ENCODE measurements at regions not wholly inside any gene's neighbourhood (a gene's known extent, or its start where the extent isn't known, plus 50 kb on each side); places are given as distances from the start of the nearest gene placed in this dataset.
A peak's percentile ranks its signal among the peaks of the same experiment; 100 is the strongest.

- DNase-seq (ENCODE audit: low spot score): no peak
- in situ Hi-C loops (cut with HindIII; ENCODE audit: low sequenced_read_pairs): no loop called here
These were observed 206.0 kb upstream of the DCN start for GRCh38 chr12:91388573-91388972.

- peak; percentile 52 for DNase-seq (ENCODE audit: low spot score)
- in situ Hi-C loops (cut with HindIII; ENCODE audit: low sequenced_read_pairs): no loop called here
These were observed 205.0 kb upstream of the DCN start for GRCh38 chr12:91387461-91388134.

GRCh38 chr12:91384806-91385205 is 202.2 kb upstream of the DCN start:
- DNase-seq (ENCODE audit: low spot score): no peak
- in situ Hi-C loops (cut with HindIII; ENCODE audit: low sequenced_read_pairs): no loop called here

GRCh38 chr12:91384366-91384765 is 201.7 kb upstream of the DCN start:
- peak; percentile 94 for DNase-seq (ENCODE audit: low spot score)
- in situ Hi-C loops (cut with HindIII; ENCODE audit: low sequenced_read_pairs): no loop called here

- in situ Hi-C loops (cut with HindIII; ENCODE audit: low sequenced_read_pairs): no loop called here
- no peak for DNase-seq (ENCODE audit: low spot score)
These were observed 200.5 kb upstream of the DCN start for GRCh38 chr12:91383099-91383498.

GRCh38 chr12:91382081-91382543 is 199.5 kb upstream of the DCN start:
- in situ Hi-C loops (cut with HindIII; ENCODE audit: low sequenced_read_pairs): no loop called here
- peak; percentile 94 for DNase-seq (ENCODE audit: low spot score)

- peak; percentile 99 for DNase-seq (ENCODE audit: low spot score)
- in situ Hi-C loops (cut with HindIII; ENCODE audit: low sequenced_read_pairs): no loop called here
These were observed 198.7 kb upstream of the DCN start for GRCh38 chr12:91381309-91381804.

- in situ Hi-C loops (cut with HindIII; ENCODE audit: low sequenced_read_pairs): no loop called here
These were observed 198.0 kb upstream of the DCN start for GRCh38 chr12:91380631-91381030.

GRCh38 chr12:91379051-91379775 is 196.6 kb upstream of the DCN start:
- peak; percentile 65 for DNase-seq (ENCODE audit: low spot score)
- in situ Hi-C loops (cut with HindIII; ENCODE audit: low sequenced_read_pairs): no loop called here

More at GRCh38 chr12:91380631-91381030, 198.0 kb upstream of the DCN start:
- DNase-seq (ENCODE audit: low spot score): peak; percentile 35

GRCh38 chr12:91377436-91377835 is 194.8 kb upstream of the DCN start:
- in situ Hi-C loops (cut with HindIII; ENCODE audit: low sequenced_read_pairs): no loop called here

GRCh38 chr12:91373086-91373485 is 190.5 kb upstream of the DCN start:
- in situ Hi-C loops (cut with HindIII; ENCODE audit: low sequenced_read_pairs): no loop called here

More at GRCh38 chr12:91377436-91377835, 194.8 kb upstream of the DCN start:
- DNase-seq (ENCODE audit: low spot score): no peak

GRCh38 chr12:91370086-91370868 is 187.7 kb upstream of the DCN start:
- no peak for DNase-seq (ENCODE audit: low spot score)
- in situ Hi-C loops (cut with HindIII; ENCODE audit: low sequenced_read_pairs): no loop called here

More at GRCh38 chr12:91373086-91373485, 190.5 kb upstream of the DCN start:
- DNase-seq (ENCODE audit: low spot score): no peak

- DNase-seq (ENCODE audit: low spot score): no peak
- in situ Hi-C loops (cut with HindIII; ENCODE audit: low sequenced_read_pairs): no loop called here
These were observed 186.0 kb upstream of the DCN start for GRCh38 chr12:91368613-91369012.

GRCh38 chr12:91367234-91367849 is 184.7 kb upstream of the DCN start:
- in situ Hi-C loops (cut with HindIII; ENCODE audit: low sequenced_read_pairs): no loop called here
- DNase-seq (ENCODE audit: low spot score): no peak

- peak; percentile 4 for DNase-seq (ENCODE audit: low spot score)
- in situ Hi-C loops (cut with HindIII; ENCODE audit: low sequenced_read_pairs): no loop called here
These were observed 182.0 kb upstream of the DCN start for GRCh38 chr12:91364471-91365184.

- in situ Hi-C loops (cut with HindIII; ENCODE audit: low sequenced_read_pairs): no loop called here
- peak; percentile 82 for DNase-seq (ENCODE audit: low spot score)
These were observed 179.2 kb upstream of the DCN start for GRCh38 chr12:91361864-91362263.

GRCh38 chr12:91357381-91357780 is 174.8 kb upstream of the DCN start:
- no peak for DNase-seq (ENCODE audit: low spot score)
- in situ Hi-C loops (cut with HindIII; ENCODE audit: low sequenced_read_pairs): no loop called here

- in situ Hi-C loops (cut with HindIII; ENCODE audit: low sequenced_read_pairs): no loop called here
- no peak for DNase-seq (ENCODE audit: low spot score)
These were observed 173.8 kb upstream of the DCN start for GRCh38 chr12:91356405-91356804.
